ENCODE measurements at regions not wholly inside any gene's neighbourhood (a gene's known extent, or its start where the extent isn't known, plus 50 kb on each side); places are given as distances from the start of the nearest gene placed in this dataset.
"Not testable (repeated sequence)": the region's sequence is repeated elsewhere in the genome, so short reads cannot be mapped to it uniquely, and the experiment has no call there.

- no peak for DNase-seq
Measured at GRCh38 chr13:86585835-86586234, 786.6 kb upstream of the SLITRK6 start.

- DNase-seq, result no peak
Measured at GRCh38 chr13:86591862-86592261, 792.6 kb upstream of the SLITRK6 start.

- no peak for DNase-seq
Measured at GRCh38 chr13:86601351-86601750, 802.1 kb upstream of the SLITRK6 start.

GRCh38 chr13:86606264-86606663 is 807.0 kb upstream of the SLITRK6 start:
- DNase-seq, result no peak

- no peak for DNase-seq
Measured at GRCh38 chr13:86608701-86609100, 809.5 kb upstream of the SLITRK6 start.

- DNase-seq, result no peak
Measured at GRCh38 chr13:86633346-86633745, 834.1 kb upstream of the SLITRK6 start.

- DNase-seq, result not testable (repeated sequence)
Measured at GRCh38 chr13:86651171-86651570, 852.0 kb upstream of the SLITRK6 start.

GRCh38 chr13:86653009-86653408 is 853.8 kb upstream of the SLITRK6 start:
- DNase-seq, result no peak

- DNase-seq, result no peak
Measured at GRCh38 chr13:86655561-86655960, 856.3 kb upstream of the SLITRK6 start.

GRCh38 chr13:86660090-86660489 is 860.9 kb upstream of the SLITRK6 start:
- no peak for DNase-seq

GRCh38 chr13:86665842-86666241 is 866.6 kb upstream of the SLITRK6 start:
- no peak for DNase-seq

GRCh38 chr13:86673931-86674431 is 874.8 kb upstream of the SLITRK6 start:
- DNase-seq, result no peak

- no peak for DNase-seq
Measured at GRCh38 chr13:86681223-86681622, 882.0 kb upstream of the SLITRK6 start.

- no peak for DNase-seq
Measured at GRCh38 chr13:86684402-86684801, 885.2 kb upstream of the SLITRK6 start.

GRCh38 chr13:86689911-86690310 is 890.7 kb upstream of the SLITRK6 start:
- no peak for DNase-seq

- no peak for DNase-seq
Measured at GRCh38 chr13:86692291-86692690, 893.1 kb upstream of the SLITRK6 start.

- no peak for DNase-seq
Measured at GRCh38 chr13:86710013-86710412, 910.8 kb upstream of the SLITRK6 start.

GRCh38 chr13:86710896-86711295 is 911.7 kb upstream of the SLITRK6 start:
- no peak for DNase-seq

GRCh38 chr13:86714495-86714894 is 915.3 kb upstream of the SLITRK6 start:
- no peak for DNase-seq

GRCh38 chr13:86725105-86725504 is 925.9 kb upstream of the SLITRK6 start:
- DNase-seq, result no peak

GRCh38 chr13:86729206-86729605 is 930.0 kb upstream of the SLITRK6 start:
- DNase-seq, result no peak

GRCh38 chr13:86731987-86732386 is 932.8 kb upstream of the SLITRK6 start:
- DNase-seq, result no peak

GRCh38 chr13:86737334-86737932 is 933.7 kb upstream of the SLITRK5 start:
- no peak for DNase-seq

- DNase-seq, result no peak
Measured at GRCh38 chr13:86741762-86742285, 929.3 kb upstream of the SLITRK5 start.
